Kidney (tissue), 13 donors: ENCODE measurements at regions not wholly inside any gene's neighbourhood (a gene's known extent, or its start where the extent isn't known, plus 50 kb on each side); places are given as distances from the start of the nearest gene placed in this dataset.

ENCODE experiments used
- DNase-seq, 5 donors: peaks; one replicate each; pipeline ENCODE4 v3.0.0-alpha.2; 2013 to 2020
- FAIRE-seq: peaks from 2 replicates; lab custom pipeline; 2012; peaks lifted over from hg19 to GRCh38; lab: Jason Lieb, UNC
- H3K27ac ChIP-seq, 2 donors: one replicate each; pipeline ENCODE4 v1.7.0; 2013; ENCODE audit warnings: low read depth in 2 of 2, low read length in 2 of 2, inconsistent platforms in 1 of 2
- H3K27me3 ChIP-seq: one replicate; pipeline ENCODE4 v1.7.1; 2013; ENCODE audit warnings: low read length, inconsistent platforms; ENCODE audit not compliant: control insufficient read depth, insufficient read depth
- H3K36me3 ChIP-seq, 3 donors: one replicate each; pipeline versions ENCODE4 v1.7.0 to v1.7.1; 2013; ENCODE audit warnings: low read length in 3 of 3, control low read depth in 1 of 3, inconsistent platforms in 1 of 3; ENCODE audit not compliant: insufficient read depth in 3 of 3, control insufficient read depth in 2 of 3
- H3K4me1 ChIP-seq, 3 donors: one replicate each; pipeline versions ENCODE4 v1.7.0 to v1.7.1; 2013; ENCODE audit warnings: low read length in 3 of 3, inconsistent platforms in 1 of 3, low read depth in 1 of 3; ENCODE audit not compliant: control insufficient read depth in 2 of 3, insufficient read depth in 2 of 3
- H3K4me3 ChIP-seq, 3 donors: one replicate each; pipeline versions ENCODE4 v1.7.0 to v1.8.1; 2013; ENCODE audit warnings: low read length in 3 of 3, control low read depth in 1 of 3, inconsistent platforms in 1 of 3
- H3K9ac ChIP-seq, 3 donors: one replicate each; pipeline versions ENCODE4 v1.7.0 to v1.7.1; 2013; ENCODE audit warnings: low read length in 3 of 3, control low read depth in 1 of 3, inconsistent platforms in 1 of 3
- H3K9me3 ChIP-seq, 3 donors: one replicate each; pipeline versions ENCODE4 v1.7.0 to v1.7.1; 2013; ENCODE audit warnings: low read length in 3 of 3, control low read depth in 1 of 3, inconsistent platforms in 1 of 3; ENCODE audit not compliant: control insufficient read depth in 2 of 3, insufficient read depth in 1 of 3
- intact Hi-C: fragments of 100-400 bp; cut with DNase I; formaldehyde crosslinking; loops from one replicate; pipeline ENCODE4 v1.11.1; 2022
- TF ChIP-seq, protein P1 (sequence below): IDR thresholded peaks from 3 replicates; pipeline ENCODE4 v1.5.1; 2012; ENCODE audit warnings: mild to moderate bottlenecking, moderate library complexity, borderline replicate concordance; ENCODE audit not compliant: insufficient read depth; ENCODE audit errors: extremely low read depth
- donor health status: control.
- donor health status: control.
- donor health status: control.
- donor health status: control.
- donor health status: control.
- donor health status: DM: yes; HTN: yes; CAD: no.
- donor health status: Normal renal cell carcinoma (clear cell type).

- H3K9ac ChIP-seq = no peak overlapping the region
- intact Hi-C loops = no loop called here
- H3K27ac ChIP-seq = no peak overlapping the region
- H3K9me3 ChIP-seq = no peaks in the 10 kb centered on the region
- DNase-seq (no peak), FAIRE-seq (no peak)
- TF ChIP-seq, protein P1, sequence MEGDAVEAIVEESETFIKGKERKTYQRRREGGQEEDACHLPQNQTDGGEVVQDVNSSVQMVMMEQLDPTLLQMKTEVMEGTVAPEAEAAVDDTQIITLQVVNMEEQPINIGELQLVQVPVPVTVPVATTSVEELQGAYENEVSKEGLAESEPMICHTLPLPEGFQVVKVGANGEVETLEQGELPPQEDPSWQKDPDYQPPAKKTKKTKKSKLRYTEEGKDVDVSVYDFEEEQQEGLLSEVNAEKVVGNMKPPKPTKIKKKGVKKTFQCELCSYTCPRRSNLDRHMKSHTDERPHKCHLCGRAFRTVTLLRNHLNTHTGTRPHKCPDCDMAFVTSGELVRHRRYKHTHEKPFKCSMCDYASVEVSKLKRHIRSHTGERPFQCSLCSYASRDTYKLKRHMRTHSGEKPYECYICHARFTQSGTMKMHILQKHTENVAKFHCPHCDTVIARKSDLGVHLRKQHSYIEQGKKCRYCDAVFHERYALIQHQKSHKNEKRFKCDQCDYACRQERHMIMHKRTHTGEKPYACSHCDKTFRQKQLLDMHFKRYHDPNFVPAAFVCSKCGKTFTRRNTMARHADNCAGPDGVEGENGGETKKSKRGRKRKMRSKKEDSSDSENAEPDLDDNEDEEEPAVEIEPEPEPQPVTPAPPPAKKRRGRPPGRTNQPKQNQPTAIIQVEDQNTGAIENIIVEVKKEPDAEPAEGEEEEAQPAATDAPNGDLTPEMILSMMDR = no peak
- no peaks in the 10 kb centered on the region for H3K4me1 ChIP-seq
- H3K27me3 ChIP-seq = no peaks in the 10 kb centered on the region
- H3K4me3 ChIP-seq = no peak overlapping the region
- no peaks in the 10 kb centered on the region for H3K36me3 ChIP-seq
These were observed 529.1 kb upstream of the CITED2 start for GRCh38 chr6:139903411-139904157.

DNA sequence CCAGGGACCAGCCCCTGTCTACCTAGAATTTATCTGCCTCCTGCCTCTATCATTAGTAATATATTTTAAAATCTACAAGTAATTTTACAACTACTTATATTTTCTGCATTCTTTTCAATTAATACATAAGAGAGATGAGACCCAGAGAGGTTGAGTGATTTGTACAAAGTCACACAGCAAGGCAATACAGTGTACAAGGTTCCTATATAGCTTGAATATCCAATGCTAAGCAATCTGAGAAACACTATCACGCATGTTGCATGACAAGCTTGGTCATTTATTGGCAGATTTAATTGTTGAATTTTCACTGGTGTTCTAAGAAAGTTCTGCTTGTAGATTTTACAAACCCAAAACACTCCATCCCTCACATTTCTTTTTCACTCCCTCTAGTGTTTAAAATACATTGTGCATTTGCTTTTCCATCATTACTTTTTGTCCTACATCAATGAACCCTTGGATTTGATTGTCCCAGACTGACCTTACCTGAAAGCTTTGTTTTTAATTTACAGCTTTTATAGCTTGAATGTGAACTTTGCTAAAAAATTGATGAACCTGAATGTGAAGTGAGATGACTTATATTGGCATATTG is 520.9 kb upstream of the CITED2 start:
- H3K4me1 ChIP-seq = no peaks in the 10 kb centered on the region
- no peak overlapping the region for H3K9ac ChIP-seq
- H3K4me3 ChIP-seq = no peak overlapping the region
- H3K27me3 ChIP-seq = no peaks in the 10 kb centered on the region
- H3K27ac ChIP-seq = no peak overlapping the region
- no peaks in the 10 kb centered on the region for H3K36me3 ChIP-seq
- DNase-seq = no peak
- TF ChIP-seq, protein P1 = no peak
- no peak for FAIRE-seq
- no peaks in the 10 kb centered on the region for H3K9me3 ChIP-seq
- intact Hi-C loops = no loop called here

DNA sequence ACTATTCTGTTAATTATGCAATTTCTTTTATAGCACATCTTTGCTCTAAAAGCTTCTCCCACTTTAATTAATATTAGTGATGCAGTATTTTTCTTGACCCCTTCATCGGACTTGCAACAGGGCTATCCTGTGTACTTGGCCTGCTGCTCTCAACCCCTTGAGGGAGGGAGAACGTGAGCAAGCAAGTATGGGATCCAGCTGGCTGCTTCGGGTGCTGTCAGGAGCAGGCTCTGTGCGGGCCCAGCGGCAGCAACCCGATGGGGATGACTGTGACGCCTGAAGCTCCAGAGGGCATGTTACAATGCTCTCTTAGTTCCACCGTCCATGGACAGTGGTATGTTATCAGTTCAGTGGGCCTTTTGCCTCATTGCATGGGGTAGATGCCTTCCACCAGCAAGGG is 519.8 kb upstream of the CITED2 start:
- H3K27me3 ChIP-seq = no peaks in the 10 kb centered on the region
- no peak overlapping the region for H3K27ac ChIP-seq
- no peaks in the 10 kb centered on the region for H3K4me1 ChIP-seq
- DNase-seq (peak in 1 of 5 donors; percentile 78), FAIRE-seq (no peak)
- intact Hi-C loops = no loop called here
- H3K9ac ChIP-seq = no peak overlapping the region
- no peaks in the 10 kb centered on the region for H3K36me3 ChIP-seq
- no peaks in the 10 kb centered on the region for H3K9me3 ChIP-seq
- H3K4me3 ChIP-seq = no peak overlapping the region
- TF ChIP-seq, protein P1 = no peak
